ENCODE measurements at regions not wholly inside any gene's neighbourhood (a gene's known extent, or its start where the extent isn't known, plus 50 kb on each side); places are given as distances from the start of the nearest gene placed in this dataset.
"Not testable (repeated sequence)": the region's sequence is repeated elsewhere in the genome, so short reads cannot be mapped to it uniquely, and the experiment has no call there.

DNA sequence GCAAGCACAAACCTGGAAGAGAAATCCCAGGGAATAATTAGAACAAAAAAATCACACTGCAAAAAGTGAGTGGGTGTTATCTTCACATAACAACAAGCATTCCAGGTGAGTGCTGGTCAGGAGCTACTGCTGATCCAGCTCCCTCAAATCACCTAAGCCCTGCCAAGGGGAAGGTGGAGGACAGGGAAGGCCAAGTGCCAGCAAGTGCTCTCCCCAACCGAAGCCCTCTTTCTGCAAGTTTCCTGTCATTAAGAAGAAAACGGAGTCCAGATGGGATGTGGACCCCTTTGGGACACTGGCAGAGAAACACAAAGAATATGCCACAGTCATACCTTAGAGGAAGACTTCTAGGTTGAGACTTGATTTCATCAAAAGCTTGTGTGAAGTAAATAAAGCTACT, 933.0 kb upstream of the ZNF722 start (continued):
- TF ChIP-seq ZNF644 (tag; IDR thresholded peaks at IDR 0.05; ENCODE audit: low read depth) (no peak), FOXA1 (IDR thresholded peaks at IDR 0.05; ENCODE audit: borderline replicate concordance) (no peak), ZNF224 (CRISPR knock-in tag; IDR thresholded peaks at IDR 0.05) (no peak), TGIF2 (CRISPR knock-in tag; IDR thresholded peaks at IDR 0.05) (no peak)

GRCh38 chr7:63066235-63066634, 932.4 kb upstream of the ZNF722 start:
- H3K9me1 ChIP-seq (ENCODE audit: control insufficient read depth, insufficient read depth, low read length); H3K27me3 ChIP-seq (ENCODE audit: control insufficient read depth in 2 of 2, insufficient read depth in 2 of 2, low read length in 2 of 2); H3K79me2 ChIP-seq (ENCODE audit: control insufficient read depth, insufficient read depth, low read length); BruUV-seq (replicated peaks); H3K4me3 ChIP-seq; H3K4me2 ChIP-seq (ENCODE audit: insufficient read depth, low read length); H2AFZ ChIP-seq (ENCODE audit: low read depth, low read length); H3K4me1 ChIP-seq (replicated peaks in 1 of 2; ENCODE audit: control insufficient read depth in 2 of 2, insufficient read depth in 2 of 2, low read length in 2 of 2); H3K9ac ChIP-seq (ENCODE audit: insufficient read depth in 1 of 2, low read depth in 2 of 2, low read length in 2 of 2); intact Hi-C loops (cut with micrococcal nuclease); ATAC-seq; in situ Hi-C loops (cut with MboI); H3K36me3 ChIP-seq (ENCODE audit: control insufficient read depth, insufficient read depth, low read length); FAIRE-seq; CTCF ChIA-PET (ENCODE audit: low intra/inter-chr PET ratio); H3K27ac ChIP-seq (ENCODE audit: extremely low read depth, low read depth, low read length); DNase-seq (ENCODE audit: extremely low read depth in 1 of 4, low spot score in 3 of 4); POLR2A ChIA-PET; H4K20me1 ChIP-seq (replicated peaks; ENCODE audit: control insufficient read depth, insufficient read depth, low read length); H3K9me3 ChIP-seq (replicated peaks; ENCODE audit: control insufficient read depth, insufficient read depth, low read depth, low read length): not testable (repeated sequence)
- WGBS (ENCODE audit: insufficient coverage, low coverage, missing lambda C conversion rate), result 0% methylated on average over 4 of the region's 4 CpGs

- Histone ChIP-seq H3K9ac (ENCODE audit: insufficient read depth in 1 of 2, low read depth in 2 of 2, low read length in 2 of 2) (no peak overlapping the region), H3K27ac (ENCODE audit: extremely low read depth, low read depth, low read length) (no peak overlapping the region), H2AFZ (ENCODE audit: low read depth, low read length) (peak overlapping the region; percentile 72), H3K4me1 (replicated peaks in 1 of 2; ENCODE audit: control insufficient read depth in 2 of 2, insufficient read depth in 2 of 2, low read length in 2 of 2) (no peaks in the 10 kb centered on the region), H3K4me3 (peak overlapping the region; percentile 26; the same call in 1 of the 2 replicates), H3K36me3 (ENCODE audit: control insufficient read depth, insufficient read depth, low read length) (no peaks in the 10 kb centered on the region), H3K27me3 (ENCODE audit: control insufficient read depth in 2 of 2, insufficient read depth in 2 of 2, low read length in 2 of 2) (no peaks in the 10 kb centered on the region), H3K4me2 (ENCODE audit: insufficient read depth, low read length) (peak overlapping the region; percentile 25; the same call in 1 of the 2 replicates), H3K9me1 (ENCODE audit: control insufficient read depth, insufficient read depth, low read length) (no peaks in the 10 kb centered on the region), H3K79me2 (ENCODE audit: control insufficient read depth, insufficient read depth, low read length) (no peaks in the 10 kb centered on the region), H4K20me1 (replicated peaks; ENCODE audit: control insufficient read depth, insufficient read depth, low read length) (no peaks in the 10 kb centered on the region), H3K9me3 (replicated peaks; ENCODE audit: control insufficient read depth, insufficient read depth, low read depth, low read length) (no peaks in the 10 kb centered on the region; the same call in 1 of the 2 replicates)
- no TSS peak for BruUV-seq (replicated peaks)
- in situ Hi-C loops (cut with MboI), result no loop called here
- ChIA-PET POLR2A (no interaction called here), CTCF (ENCODE audit: low intra/inter-chr PET ratio) (no interaction called here)
- WGBS (ENCODE audit: insufficient coverage, low coverage, missing lambda C conversion rate), result 2% methylated on average over 38 of the region's 42 CpGs
- no peak for FAIRE-seq
- DNase-seq (ENCODE audit: extremely low read depth in 1 of 4, low spot score in 3 of 4), result peak; percentile 20 to 58 (median 26)
- intact Hi-C loops (cut with micrococcal nuclease), result no loop called here
- peak; percentile 99 for ATAC-seq
- peak; percentile 53; the same call in 1 of the 2 replicates for TF ChIP-seq CREM (IDR thresholded peaks at IDR 0.05; ENCODE audit: low read depth)
These were observed 930.6 kb upstream of the ZNF722 start for GRCh38 chr7:63067897-63068585.
